ENCODE measurements at regions not wholly inside any gene's neighbourhood (a gene's known extent, or its start where the extent isn't known, plus 50 kb on each side); places are given as distances from the start of the nearest gene placed in this dataset.

DNA sequence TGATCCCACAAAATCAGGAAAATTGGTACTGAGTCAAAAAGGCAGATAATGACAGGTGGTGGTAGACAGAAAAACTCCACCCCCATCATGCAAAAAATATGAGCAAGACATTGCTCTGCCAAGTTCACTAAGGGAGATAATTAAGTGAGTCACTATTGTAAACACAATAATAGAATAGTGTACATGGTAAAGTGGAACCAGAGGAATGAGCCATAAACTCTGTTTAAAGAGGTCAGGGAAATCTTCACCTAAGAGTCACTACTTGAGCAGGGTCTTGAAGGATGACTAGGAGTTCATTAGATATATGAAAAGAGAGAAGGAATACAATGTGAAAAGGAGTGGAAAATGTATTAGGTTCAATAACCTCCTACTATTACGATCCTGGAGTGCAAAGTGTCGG is 213.4 kb upstream of the PEX5L start:
- Histone ChIP-seq H3K4me1 (ENCODE audit: control insufficient read depth, insufficient read depth, low read length) (peaks cover 8% of the 10 kb centered on the region; the same call in 1 of the 2 replicates), H3K27me3 (ENCODE audit: control insufficient read depth, insufficient read depth, low read length) (no peaks in the 10 kb centered on the region), H3K9ac (ENCODE audit: low read length) (no peak overlapping the region), H3K27ac (ENCODE audit: low read depth, low read length) (no peak overlapping the region), H3K36me3 (ENCODE audit: control insufficient read depth, insufficient read depth, low read length) (no peaks in the 10 kb centered on the region), H3K9me3 (ENCODE audit: control insufficient read depth, insufficient read depth, low read depth, low read length) (no peaks in the 10 kb centered on the region), H3K4me3 (ENCODE audit: low read depth, low read length) (no peak overlapping the region)

DNA sequence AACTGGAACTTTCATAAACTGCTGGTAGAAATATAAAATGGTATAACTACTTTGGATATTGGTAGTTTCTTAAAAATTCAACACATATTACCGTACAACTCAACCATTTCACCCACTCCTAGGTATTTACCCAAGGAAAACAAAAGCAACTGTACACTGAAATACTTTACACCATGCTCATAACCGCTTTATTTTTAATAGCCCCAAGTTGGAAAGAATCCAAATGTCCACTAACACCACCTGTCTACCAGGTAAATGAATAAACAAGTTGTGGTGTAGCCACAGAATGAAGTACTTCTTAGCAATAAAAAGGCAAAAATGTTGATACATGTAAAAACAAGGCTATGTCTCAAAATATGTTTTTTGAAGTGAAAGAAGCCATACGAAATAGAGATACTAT is 215.9 kb upstream of the PEX5L start:
- Histone ChIP-seq H3K27ac (ENCODE audit: low read depth, low read length) (no peak overlapping the region), H3K9ac (ENCODE audit: low read length) (no peak overlapping the region), H3K36me3 (ENCODE audit: control insufficient read depth, insufficient read depth, low read length) (no peaks in the 10 kb centered on the region), H3K9me3 (ENCODE audit: control insufficient read depth, insufficient read depth, low read depth, low read length) (no peaks in the 10 kb centered on the region), H3K4me3 (ENCODE audit: low read depth, low read length) (no peak overlapping the region), H3K4me1 (ENCODE audit: control insufficient read depth, insufficient read depth, low read length) (no peaks in the 10 kb centered on the region), H3K27me3 (ENCODE audit: control insufficient read depth, insufficient read depth, low read length) (no peaks in the 10 kb centered on the region)

- no peaks in the 10 kb centered on the region for H3K36me3 ChIP-seq (ENCODE audit: control insufficient read depth, insufficient read depth, low read length)
- H3K4me3 ChIP-seq (ENCODE audit: low read depth, low read length), result no peak overlapping the region
- H3K9me3 ChIP-seq (ENCODE audit: control insufficient read depth, insufficient read depth, low read depth, low read length), result no peaks in the 10 kb centered on the region
- no peaks in the 10 kb centered on the region for H3K4me1 ChIP-seq (ENCODE audit: control insufficient read depth, insufficient read depth, low read length)
- H3K27me3 ChIP-seq (ENCODE audit: control insufficient read depth, insufficient read depth, low read length), result no peaks in the 10 kb centered on the region
- H3K27ac ChIP-seq (ENCODE audit: low read depth, low read length), result no peak overlapping the region
- H3K9ac ChIP-seq (ENCODE audit: low read length), result no peak overlapping the region
Measured at GRCh38 chr3:180253283-180253682, 216.5 kb upstream of the PEX5L start.

DNA sequence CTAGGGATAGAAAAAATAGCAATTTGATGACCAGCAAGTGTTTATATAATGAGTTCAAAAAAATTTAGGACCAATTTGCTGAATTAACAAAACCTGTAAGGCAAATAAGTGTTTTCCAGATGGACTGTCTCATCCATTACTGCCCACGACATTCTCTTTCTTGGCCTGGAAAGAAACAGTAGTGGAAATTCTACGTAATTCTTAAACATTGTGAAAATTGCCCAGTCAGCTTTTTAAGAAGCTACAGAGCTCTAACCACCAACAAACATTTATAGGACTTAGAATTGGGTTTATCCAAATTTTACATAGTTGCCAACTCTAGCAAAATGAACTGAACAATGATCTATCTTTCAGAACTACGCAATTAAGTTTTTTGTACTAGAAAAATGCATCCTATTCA is 227.7 kb upstream of the PEX5L start:
- H3K27ac ChIP-seq (ENCODE audit: low read depth, low read length), result no peak overlapping the region
- H3K4me1 ChIP-seq (ENCODE audit: control insufficient read depth, insufficient read depth, low read length), result no peaks in the 10 kb centered on the region
- H3K27me3 ChIP-seq (ENCODE audit: control insufficient read depth, insufficient read depth, low read length), result no peaks in the 10 kb centered on the region
- H3K4me3 ChIP-seq (ENCODE audit: low read depth, low read length), result no peak overlapping the region
- no peaks in the 10 kb centered on the region for H3K9me3 ChIP-seq (ENCODE audit: control insufficient read depth, insufficient read depth, low read depth, low read length)
- no peak overlapping the region for H3K9ac ChIP-seq (ENCODE audit: low read length)
- no peaks in the 10 kb centered on the region for H3K36me3 ChIP-seq (ENCODE audit: control insufficient read depth, insufficient read depth, low read length)

DNA sequence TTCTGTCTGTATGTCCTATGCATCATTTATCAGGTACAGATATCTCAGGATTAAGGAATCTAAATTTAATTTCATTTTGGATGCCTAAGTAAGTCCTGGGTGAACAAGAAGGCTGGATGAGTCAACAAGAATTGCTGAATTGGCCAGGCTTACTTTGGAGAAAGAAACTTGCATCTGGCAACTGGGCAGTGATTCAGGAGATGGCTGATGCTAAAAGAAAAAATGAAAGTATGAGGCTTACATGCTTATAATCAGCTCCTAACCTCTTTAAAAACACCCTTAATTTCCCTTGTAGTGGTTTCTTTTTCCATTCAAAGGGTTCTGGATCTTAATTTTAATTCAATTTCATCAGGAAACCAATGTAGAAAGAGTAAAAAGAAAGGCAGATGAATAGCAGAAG is 228.8 kb upstream of the PEX5L start:
- Histone ChIP-seq H3K4me3 (ENCODE audit: low read depth, low read length) (no peak overlapping the region), H3K36me3 (ENCODE audit: control insufficient read depth, insufficient read depth, low read length) (no peaks in the 10 kb centered on the region), H3K27ac (ENCODE audit: low read depth, low read length) (no peak overlapping the region), H3K4me1 (ENCODE audit: control insufficient read depth, insufficient read depth, low read length) (no peaks in the 10 kb centered on the region), H3K9me3 (ENCODE audit: control insufficient read depth, insufficient read depth, low read depth, low read length) (no peaks in the 10 kb centered on the region), H3K9ac (ENCODE audit: low read length) (no peak overlapping the region), H3K27me3 (ENCODE audit: control insufficient read depth, insufficient read depth, low read length) (no peaks in the 10 kb centered on the region)

DNA sequence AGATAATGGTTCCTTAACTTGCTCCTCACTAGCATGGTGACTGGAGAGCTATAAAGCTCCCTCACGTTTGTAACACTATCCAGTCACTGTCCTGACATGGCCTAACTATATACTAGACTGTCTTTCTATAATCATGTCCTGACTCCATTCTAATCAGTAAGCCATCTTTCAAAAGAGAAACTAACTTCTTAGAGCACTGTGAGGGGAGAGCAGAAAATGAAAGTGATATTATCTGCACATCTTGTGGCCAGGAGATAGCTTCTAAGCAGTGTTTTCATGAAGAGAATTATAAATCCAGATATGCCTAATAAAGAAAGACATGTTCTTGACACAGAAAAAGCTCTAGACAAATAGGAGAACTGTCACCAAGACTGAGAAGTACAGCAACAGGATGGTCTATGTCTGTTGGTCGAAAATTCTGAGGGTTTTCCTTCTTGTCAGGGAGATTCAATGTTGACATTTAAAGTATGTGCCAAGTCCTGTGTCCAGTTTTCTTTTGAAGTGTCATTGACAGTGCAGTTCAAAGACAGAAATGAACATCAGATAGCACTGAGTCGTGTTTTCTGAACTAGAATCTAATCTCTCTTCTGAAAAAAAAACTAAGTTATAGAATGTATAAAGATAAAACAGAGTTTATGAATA is 230.6 kb upstream of the PEX5L start:
- Histone ChIP-seq H3K27me3 (ENCODE audit: control insufficient read depth, insufficient read depth, low read length) (no peaks in the 10 kb centered on the region), H3K9ac (ENCODE audit: low read length) (no peak overlapping the region), H3K9me3 (ENCODE audit: control insufficient read depth, insufficient read depth, low read depth, low read length) (no peaks in the 10 kb centered on the region), H3K4me3 (ENCODE audit: low read depth, low read length) (no peak overlapping the region), H3K4me1 (ENCODE audit: control insufficient read depth, insufficient read depth, low read length) (no peaks in the 10 kb centered on the region), H3K27ac (ENCODE audit: low read depth, low read length) (no peak overlapping the region), H3K36me3 (ENCODE audit: control insufficient read depth, insufficient read depth, low read length) (no peaks in the 10 kb centered on the region)

DNA sequence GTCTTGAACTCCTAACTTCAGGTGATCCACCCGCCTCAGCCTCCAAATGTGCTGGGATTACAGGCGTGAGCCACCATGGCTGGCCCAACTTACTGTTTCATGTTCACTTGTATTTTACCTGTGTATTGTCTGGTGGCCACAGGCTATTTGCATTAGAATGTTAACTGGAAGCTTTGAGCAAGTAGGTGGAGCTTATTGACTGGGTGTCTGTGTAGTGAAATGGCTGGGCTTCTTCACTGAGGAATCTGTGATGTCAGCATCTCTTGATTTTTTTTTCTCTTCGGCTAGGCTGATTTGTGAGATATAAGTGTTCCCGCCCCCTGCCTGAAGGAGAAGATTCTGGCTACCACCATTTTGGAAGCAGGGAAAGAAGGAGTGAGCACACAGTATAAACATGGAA is 237.8 kb upstream of the PEX5L start:
- H3K27ac ChIP-seq (ENCODE audit: low read depth, low read length), result no peak overlapping the region
- no peaks in the 10 kb centered on the region for H3K36me3 ChIP-seq (ENCODE audit: control insufficient read depth, insufficient read depth, low read length)
- no peak overlapping the region for H3K4me3 ChIP-seq (ENCODE audit: low read depth, low read length)
- 0 out of 2 replicates have a peak, but pooled peaks cover 4% of the 10 kb centered on the region for H3K4me1 ChIP-seq (ENCODE audit: control insufficient read depth, insufficient read depth, low read length)
- no peaks in the 10 kb centered on the region for H3K27me3 ChIP-seq (ENCODE audit: control insufficient read depth, insufficient read depth, low read length)
- no peaks in the 10 kb centered on the region for H3K9me3 ChIP-seq (ENCODE audit: control insufficient read depth, insufficient read depth, low read depth, low read length)
- no peak overlapping the region for H3K9ac ChIP-seq (ENCODE audit: low read length)

GRCh38 chr3:180275176-180275575 is 238.4 kb upstream of the PEX5L start:
- H3K36me3 ChIP-seq (ENCODE audit: control insufficient read depth, insufficient read depth, low read length), result no peaks in the 10 kb centered on the region
- 0 out of 2 replicates have a peak, but pooled peaks cover 4% of the 10 kb centered on the region for H3K4me1 ChIP-seq (ENCODE audit: control insufficient read depth, insufficient read depth, low read length)
- no peak overlapping the region for H3K27ac ChIP-seq (ENCODE audit: low read depth, low read length)
- no peaks in the 10 kb centered on the region for H3K9me3 ChIP-seq (ENCODE audit: control insufficient read depth, insufficient read depth, low read depth, low read length)
- no peaks in the 10 kb centered on the region for H3K27me3 ChIP-seq (ENCODE audit: control insufficient read depth, insufficient read depth, low read length)
- H3K4me3 ChIP-seq (ENCODE audit: low read depth, low read length), result no peak overlapping the region
- H3K9ac ChIP-seq (ENCODE audit: low read length), result no peak overlapping the region

DNA sequence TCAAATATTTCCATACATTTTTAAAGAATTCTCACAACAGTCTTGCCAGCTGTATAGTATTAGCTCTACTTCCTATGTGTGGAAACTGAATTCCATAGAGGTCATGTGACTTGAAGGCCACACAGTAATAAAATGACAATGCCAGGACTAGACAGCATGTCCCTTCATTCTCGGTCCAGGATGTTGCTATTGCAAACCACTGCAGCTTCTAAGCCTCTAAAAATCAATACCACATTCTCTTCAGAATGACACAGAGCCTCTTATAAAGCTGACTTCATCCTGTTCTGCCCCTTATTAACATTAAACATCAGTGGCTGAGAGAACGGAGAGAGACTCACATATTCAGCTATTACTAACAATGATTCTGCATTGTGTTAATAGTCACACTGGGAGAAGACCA is 240.3 kb upstream of the PEX5L start:
- Histone ChIP-seq H3K27ac (ENCODE audit: low read depth, low read length) (no peak overlapping the region), H3K9me3 (ENCODE audit: control insufficient read depth, insufficient read depth, low read depth, low read length) (no peaks in the 10 kb centered on the region), H3K27me3 (ENCODE audit: control insufficient read depth, insufficient read depth, low read length) (no peaks in the 10 kb centered on the region), H3K36me3 (ENCODE audit: control insufficient read depth, insufficient read depth, low read length) (no peaks in the 10 kb centered on the region), H3K4me1 (ENCODE audit: control insufficient read depth, insufficient read depth, low read length) (0 out of 2 replicates have a peak, but pooled peaks cover 4% of the 10 kb centered on the region), H3K4me3 (ENCODE audit: low read depth, low read length) (no peak overlapping the region), H3K9ac (ENCODE audit: low read length) (no peak overlapping the region)

DNA sequence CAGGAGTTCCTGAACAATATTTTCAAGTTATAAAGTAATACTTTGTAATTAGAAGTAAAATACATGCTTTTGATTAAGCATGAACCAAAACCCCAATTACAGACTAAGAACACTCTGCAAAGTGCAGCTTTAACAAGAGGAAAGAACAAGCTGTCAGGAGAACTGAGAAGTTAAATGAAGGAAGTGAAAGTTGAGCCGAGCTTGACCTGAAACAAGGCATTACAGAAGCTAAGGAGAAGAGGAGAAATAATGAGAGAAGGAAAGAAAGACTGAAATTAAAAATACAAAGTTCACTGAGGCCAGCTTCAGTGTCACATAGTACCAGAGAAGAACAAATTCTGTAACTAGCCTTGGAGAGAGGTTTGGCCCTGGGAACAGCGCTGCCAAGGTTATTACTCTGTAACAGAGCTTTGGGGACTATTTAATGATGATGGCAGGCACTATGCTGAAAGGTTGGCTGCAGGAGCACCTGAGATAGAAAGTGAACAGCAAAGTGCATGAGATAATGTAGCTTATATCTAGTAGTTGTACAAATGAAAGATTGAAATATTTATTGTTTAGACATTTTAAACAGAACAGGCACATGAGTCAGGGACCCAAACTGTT is 241.9 kb upstream of the PEX5L start:
- Histone ChIP-seq H3K36me3 (ENCODE audit: control insufficient read depth, insufficient read depth, low read length) (no peaks in the 10 kb centered on the region), H3K27ac (ENCODE audit: low read depth, low read length) (no peak overlapping the region), H3K27me3 (ENCODE audit: control insufficient read depth, insufficient read depth, low read length) (no peaks in the 10 kb centered on the region), H3K4me3 (ENCODE audit: low read depth, low read length) (no peak overlapping the region), H3K4me1 (ENCODE audit: control insufficient read depth, insufficient read depth, low read length) (0 out of 2 replicates have a peak, but pooled peaks cover 4% of the 10 kb centered on the region), H3K9me3 (ENCODE audit: control insufficient read depth, insufficient read depth, low read depth, low read length) (no peaks in the 10 kb centered on the region), H3K9ac (ENCODE audit: low read length) (no peak overlapping the region)

GRCh38 chr3:180280555-180280954 is 243.8 kb upstream of the PEX5L start:
- H3K4me1 ChIP-seq (ENCODE audit: control insufficient read depth, insufficient read depth, low read length), result no peaks in the 10 kb centered on the region
- no peak overlapping the region for H3K27ac ChIP-seq (ENCODE audit: low read depth, low read length)

More at GRCh38 chr3:180280555-180280954, 243.8 kb upstream of the PEX5L start:
- Histone ChIP-seq H3K36me3 (ENCODE audit: control insufficient read depth, insufficient read depth, low read length) (no peaks in the 10 kb centered on the region), H3K9me3 (ENCODE audit: control insufficient read depth, insufficient read depth, low read depth, low read length) (no peaks in the 10 kb centered on the region), H3K9ac (ENCODE audit: low read length) (no peak overlapping the region), H3K4me3 (ENCODE audit: low read depth, low read length) (no peak overlapping the region), H3K27me3 (ENCODE audit: control insufficient read depth, insufficient read depth, low read length) (no peaks in the 10 kb centered on the region)

Measured in HUES6 (cell line).